ENCODE measurements at regions not wholly inside any gene's neighbourhood (a gene's known extent, or its start where the extent isn't known, plus 50 kb on each side); places are given as distances from the start of the nearest gene placed in this dataset.

DNA sequence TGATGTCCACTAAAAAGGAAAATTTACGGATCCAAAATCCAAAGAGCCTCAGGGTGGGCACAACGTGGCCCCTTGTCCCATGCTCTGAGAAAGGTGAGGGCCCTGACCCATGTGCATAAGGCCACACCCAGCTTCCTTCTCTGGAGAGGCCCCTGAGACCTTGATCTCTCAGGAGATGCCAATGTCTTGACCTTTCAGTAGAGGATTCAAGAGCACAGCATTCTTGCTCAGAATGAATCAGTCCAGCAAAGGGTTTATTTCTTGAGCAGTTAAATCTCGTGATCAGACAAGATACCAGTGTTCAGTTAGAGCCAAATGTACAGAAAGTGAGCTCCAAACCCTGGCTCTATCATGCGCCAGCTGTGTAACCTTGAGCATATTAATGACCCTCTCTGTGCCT is 115.9 kb upstream of the DAPK1 start:
- TF ChIP-seq, protein P1, sequence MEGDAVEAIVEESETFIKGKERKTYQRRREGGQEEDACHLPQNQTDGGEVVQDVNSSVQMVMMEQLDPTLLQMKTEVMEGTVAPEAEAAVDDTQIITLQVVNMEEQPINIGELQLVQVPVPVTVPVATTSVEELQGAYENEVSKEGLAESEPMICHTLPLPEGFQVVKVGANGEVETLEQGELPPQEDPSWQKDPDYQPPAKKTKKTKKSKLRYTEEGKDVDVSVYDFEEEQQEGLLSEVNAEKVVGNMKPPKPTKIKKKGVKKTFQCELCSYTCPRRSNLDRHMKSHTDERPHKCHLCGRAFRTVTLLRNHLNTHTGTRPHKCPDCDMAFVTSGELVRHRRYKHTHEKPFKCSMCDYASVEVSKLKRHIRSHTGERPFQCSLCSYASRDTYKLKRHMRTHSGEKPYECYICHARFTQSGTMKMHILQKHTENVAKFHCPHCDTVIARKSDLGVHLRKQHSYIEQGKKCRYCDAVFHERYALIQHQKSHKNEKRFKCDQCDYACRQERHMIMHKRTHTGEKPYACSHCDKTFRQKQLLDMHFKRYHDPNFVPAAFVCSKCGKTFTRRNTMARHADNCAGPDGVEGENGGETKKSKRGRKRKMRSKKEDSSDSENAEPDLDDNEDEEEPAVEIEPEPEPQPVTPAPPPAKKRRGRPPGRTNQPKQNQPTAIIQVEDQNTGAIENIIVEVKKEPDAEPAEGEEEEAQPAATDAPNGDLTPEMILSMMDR (IDR thresholded peaks at IDR 0.05) = no peak

DNA sequence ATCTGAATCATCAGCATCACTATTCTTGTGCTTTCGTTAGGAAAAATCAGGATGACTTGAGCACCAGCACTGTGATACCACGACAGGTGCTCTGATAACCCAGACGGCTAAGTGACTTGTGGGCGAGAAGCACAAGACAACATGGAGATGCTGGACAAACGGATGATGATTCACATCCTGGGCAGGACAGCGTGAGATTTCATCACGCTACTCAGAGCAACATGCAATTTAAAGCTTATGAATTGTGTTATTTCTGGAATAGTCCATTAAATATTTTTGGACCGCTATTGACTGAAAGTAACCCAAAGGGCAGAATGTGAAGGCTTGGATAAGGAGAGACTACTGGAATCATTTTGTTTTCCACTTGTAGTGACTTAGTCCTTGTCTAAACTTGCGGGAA is 114.8 kb upstream of the DAPK1 start:
- TF ChIP-seq, protein P1 (IDR thresholded peaks at IDR 0.05) = no peak

DNA sequence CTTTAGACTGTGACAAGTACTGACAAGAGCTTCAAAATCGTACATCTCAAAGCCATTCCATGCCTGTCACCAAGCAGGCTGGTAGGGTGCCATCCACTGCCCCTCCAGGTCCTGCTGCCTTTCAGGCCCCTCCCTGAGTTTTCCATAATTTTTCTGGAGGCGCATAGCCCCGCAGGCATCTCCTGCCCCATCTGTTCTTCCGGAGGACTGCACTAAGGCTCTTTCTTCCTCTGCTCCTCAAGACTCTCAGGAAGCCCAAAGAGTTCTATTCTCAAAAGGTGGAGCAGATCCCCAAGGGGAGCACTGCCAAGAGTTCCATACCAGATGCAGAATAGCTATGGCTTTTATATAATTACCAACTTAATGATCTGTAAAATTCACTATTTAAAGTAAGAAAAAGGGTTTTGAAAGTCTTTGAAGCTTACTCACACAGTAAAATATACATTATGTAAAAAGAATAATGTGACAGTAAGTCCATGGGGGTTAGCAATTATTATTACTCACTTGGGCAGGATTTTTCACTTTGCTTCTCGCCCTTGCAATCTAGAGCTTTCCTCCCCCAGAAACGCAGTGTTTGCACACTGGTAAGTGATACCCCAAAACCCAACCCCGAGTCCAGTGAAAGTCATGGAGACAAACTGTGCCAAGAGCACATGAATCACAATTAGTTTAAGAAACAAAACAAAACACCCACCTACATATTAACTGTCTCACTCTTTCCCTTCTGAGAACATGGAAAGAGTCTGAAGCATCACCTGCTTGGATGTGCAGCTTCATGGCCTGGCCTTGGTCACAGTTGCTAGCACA is 114.1 kb upstream of the DAPK1 start:
- TF ChIP-seq, protein P1 (IDR thresholded peaks at IDR 0.05) = no peak

DNA sequence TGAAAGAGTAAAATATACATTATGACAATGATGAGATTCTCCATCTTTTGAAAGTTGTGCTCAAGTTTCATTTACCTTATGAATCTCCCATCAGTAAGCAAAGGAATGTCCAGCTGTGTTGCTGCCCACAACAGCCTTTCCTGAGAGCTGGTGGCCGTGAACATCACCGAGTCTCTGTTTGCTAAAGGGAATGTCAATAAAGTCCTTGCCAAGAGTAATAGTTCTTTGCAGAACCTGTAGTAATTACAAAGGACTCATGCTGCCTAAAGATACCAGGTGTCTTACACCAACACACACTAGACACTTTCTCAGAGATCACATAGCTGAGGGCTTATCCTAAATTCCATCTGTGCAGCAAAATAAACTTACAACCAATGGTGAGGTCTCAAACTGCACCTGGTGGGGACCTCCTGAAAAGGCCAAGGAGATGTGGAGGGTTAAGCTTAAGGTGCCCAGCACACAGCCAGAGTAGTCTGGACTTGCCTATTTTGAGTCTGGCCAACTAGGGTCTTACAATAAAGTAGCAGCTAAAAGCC is 111.1 kb upstream of the DAPK1 start:
- TF ChIP-seq, protein P1 (IDR thresholded peaks at IDR 0.05) = no peak

DNA sequence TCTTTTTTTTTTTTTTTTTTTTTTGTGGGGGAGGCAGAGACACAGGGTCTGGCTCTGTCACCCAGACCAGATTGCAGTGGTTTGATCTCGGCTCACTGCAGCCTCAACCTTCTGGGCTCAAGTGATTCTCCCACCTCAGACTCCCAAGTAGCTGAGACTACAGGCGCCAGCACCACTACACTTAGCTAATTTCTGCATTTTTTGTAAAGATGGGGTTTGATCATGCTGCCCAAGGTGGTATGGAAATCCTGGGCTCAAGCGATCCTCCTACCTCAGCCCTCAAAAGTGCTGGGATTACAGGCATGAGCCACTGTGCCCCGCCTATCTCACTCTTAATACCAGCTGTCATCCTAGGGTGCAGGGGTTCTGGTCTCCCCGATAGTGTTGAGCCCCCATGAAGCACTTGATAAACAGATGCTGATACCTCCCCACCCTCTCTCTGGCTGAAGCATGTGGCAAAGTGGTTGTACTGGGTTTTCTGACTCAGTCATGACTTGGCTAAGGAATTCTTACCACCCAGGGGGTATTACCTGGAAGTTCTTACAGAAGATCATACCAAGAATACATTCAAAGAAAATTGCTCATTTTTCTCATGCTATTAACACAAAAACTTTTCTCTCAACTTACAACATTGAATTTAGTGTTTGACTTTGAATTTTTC is 110.2 kb upstream of the DAPK1 start:
- TF ChIP-seq, protein P1 (IDR thresholded peaks at IDR 0.05) = no peak

DNA sequence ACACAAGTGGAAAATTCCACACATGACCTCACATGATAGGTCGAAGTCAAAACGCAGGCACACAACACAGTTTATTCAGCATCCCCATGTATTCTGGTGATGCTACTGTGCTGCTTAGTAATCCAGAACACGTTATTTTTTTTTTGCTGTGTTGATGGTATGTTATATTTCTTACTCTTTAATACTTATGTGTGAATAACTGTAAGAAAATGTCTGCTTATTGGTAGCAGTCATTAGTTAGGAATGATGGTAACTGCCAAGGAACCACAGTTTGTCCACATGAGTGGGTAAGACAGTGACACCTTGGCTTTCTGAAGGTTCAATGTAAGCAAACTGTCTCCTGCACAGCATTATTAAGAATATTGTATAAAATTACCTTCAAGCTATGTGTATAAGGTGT is 107.7 kb upstream of the DAPK1 start:
- TF ChIP-seq, protein P1 (IDR thresholded peaks at IDR 0.05) = no peak

DNA sequence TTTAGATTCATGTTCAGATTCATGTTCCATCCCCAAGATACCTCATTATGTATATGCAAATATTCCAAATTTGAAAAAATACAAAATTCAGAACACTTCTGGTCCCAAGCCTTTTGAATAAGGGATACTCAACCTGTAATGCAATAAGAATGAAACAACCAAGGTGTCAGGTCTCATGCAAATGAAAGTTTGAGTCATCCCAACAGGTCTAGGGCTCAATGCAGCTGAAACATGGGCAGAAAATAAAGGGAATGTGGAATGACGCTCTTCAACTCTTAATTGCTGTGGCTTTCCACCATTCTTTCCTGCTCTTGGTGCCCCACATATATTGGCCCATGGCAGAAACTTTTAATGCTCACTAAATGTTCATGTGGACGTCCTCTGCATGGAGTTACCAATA is 107.3 kb upstream of the DAPK1 start:
- TF ChIP-seq, protein P1 (IDR thresholded peaks at IDR 0.05) = no peak
